Epidermal melanocyte (primary cell): ENCODE measurements at regions not wholly inside any gene's neighbourhood (a gene's known extent, or its start where the extent isn't known, plus 50 kb on each side); places are given as distances from the start of the nearest gene placed in this dataset.
"Not testable (repeated sequence)": the region's sequence is repeated elsewhere in the genome, so short reads cannot be mapped to it uniquely, and the experiment has no call there.

ENCODE experiments used
- DNase-seq: peaks from one replicate; pipeline ENCODE4 v3.0.0; 2011; ENCODE audit warnings: low spot score; ENCODE audit not compliant: insufficient read length

DNA sequence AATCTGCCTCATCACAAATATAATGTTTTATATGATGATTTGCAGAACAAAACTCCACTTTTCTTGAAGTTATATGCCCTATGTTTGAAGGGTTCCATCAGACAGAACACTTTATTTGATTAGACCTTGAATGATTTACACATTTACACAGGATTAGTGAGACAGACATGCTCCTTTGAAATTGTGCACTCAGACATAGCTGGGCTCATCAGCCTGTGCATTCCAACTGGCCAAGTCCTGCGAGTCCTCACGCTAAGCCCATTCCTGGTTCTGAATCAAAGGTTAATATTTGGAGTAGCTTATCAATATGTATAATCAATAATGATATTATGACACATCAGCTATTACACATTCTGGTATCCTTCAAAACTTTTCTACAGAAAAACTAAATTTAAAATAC is 173.6 kb downstream of the MBL2 start:
- DNase-seq = no peak

- no peak for DNase-seq
Measured at GRCh38 chr10:52599551-52600200, 172.9 kb downstream of the MBL2 start.

GRCh38 chr10:52604131-52604530 is 168.5 kb downstream of the MBL2 start:
- not testable (repeated sequence) for DNase-seq

GRCh38 chr10:52609071-52609470 is 163.5 kb downstream of the MBL2 start:
- DNase-seq = no peak

DNA sequence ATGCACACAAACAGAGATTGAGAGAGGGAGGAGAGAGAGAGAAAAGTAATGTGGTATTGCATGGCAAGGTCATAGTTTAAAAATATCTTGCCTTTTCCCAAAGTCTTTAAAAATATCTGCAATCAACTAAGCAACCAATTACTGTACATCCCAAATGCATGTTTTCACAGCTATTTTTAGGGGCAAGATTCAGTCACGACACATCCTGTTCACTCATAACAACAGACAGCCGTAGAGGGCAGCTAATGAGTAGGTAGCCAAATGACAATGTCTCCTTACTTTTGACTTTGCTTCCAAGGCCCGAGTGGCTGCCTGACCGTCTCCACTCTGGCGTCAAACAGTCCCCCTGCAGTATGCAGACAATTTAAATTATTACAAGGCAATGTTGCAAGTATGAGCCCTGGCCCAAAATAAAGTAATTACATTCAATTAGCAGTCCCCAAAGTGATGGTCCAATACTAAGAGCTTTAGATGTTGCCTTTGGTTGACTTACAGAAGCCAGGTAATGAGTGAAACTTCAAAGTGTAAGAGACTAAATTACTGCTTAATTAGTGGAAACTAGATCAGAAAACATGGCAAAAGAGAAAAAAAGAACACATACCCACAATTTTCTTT is 162.9 kb downstream of the MBL2 start:
- no peak for DNase-seq

GRCh38 chr10:52615331-52615730 is 157.3 kb downstream of the MBL2 start:
- DNase-seq = no peak

GRCh38 chr10:52615756-52616394 is 156.7 kb downstream of the MBL2 start:
- no peak for DNase-seq

DNA sequence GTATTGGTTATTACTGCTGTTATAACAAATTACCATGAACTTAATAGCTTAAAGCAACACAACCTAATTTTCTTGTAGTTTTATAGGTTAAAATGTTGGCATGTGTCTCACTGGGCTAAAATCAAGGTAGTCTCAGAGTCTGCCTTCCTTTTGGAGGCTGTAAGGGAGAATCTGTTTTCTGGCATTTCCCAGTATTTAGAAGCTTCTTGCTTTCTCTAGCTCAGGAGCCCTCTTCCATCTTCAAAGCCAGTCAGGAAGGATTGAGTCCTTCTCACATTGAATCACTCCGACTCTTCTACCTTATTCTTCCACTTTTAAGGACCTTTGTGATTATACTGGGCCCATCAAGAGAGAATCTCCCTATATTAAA is 156.2 kb downstream of the MBL2 start:
- DNase-seq = no peak

DNA sequence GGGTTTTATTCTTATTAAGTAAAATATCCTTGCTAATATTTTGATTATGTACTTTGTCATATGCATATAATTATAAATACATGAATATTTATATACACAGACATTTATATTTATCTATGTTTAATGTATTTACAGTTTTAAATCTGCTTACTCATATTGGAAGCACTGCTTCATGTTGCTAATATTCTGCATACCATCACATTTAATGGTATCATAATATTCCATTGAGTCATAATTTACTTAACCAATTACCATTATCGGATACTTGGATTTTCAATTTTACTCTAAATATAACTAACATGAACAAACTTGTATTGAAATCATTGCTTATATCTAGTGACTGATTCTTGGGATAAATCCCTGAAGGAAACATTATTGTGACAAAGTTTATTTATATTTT is 155.2 kb downstream of the MBL2 start:
- no peak for DNase-seq

DNA sequence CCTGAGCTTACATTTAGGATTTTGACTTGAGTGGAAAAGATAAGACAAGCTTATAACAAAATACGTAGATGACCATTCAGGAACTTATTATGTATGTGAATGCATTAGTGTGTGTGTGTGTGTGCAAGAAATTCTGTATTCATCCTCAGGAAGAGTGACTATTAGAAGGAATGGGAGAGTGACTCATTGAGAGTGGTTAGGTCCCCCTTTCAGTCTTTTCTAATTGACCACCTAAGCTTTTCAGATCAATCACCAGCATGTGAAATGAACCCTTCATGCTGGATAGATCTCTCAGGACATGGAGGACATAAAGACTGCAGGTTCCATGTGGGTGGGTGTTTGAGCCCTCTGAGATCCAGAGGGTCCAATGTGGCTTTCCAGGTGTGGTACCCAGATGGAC is 153.5 kb downstream of the MBL2 start:
- DNase-seq = no peak

DNA sequence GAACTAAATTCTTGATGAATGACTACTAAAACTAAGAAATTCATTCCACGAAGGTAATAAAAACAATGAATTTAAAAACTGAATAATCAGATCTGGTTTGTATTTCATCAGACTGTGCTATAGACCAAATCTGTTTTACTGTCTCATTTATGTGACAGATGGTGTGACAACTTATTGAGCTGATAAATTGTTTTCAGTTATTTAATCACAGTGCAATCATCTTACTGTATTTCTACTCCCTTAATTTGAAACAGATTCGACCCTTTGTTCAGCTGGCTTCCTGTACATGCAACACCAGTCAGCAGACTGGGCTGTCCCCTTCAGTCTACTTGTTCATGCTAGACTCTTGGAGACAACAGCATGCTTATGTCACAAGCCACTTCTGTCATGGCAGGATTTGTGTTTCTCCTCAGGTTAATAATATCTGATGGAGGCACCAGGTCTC is 150.9 kb downstream of the MBL2 start:
- DNase-seq = no peak

- no peak for DNase-seq
Measured at GRCh38 chr10:52623761-52624160, 148.8 kb downstream of the MBL2 start.

DNA sequence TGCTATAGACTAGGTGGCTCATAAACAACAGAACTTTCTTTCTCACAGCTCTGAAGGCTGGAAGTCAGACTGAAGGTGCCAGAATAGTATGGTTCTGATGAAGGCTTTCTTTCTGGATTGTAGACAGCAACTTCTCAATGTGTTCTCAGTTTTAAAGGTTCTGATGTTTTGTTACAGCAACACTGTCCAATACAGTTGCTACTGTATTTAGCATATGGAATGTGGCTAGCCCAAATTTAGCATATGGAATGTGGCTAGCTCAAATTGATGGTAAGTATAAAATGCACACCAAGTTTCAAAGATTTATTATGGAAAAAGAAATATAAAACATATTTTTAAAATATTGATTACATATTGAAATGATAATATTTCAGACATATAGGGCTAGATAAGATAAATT is 145.3 kb downstream of the MBL2 start:
- DNase-seq = no peak

- no peak for DNase-seq
Measured at GRCh38 chr10:52631146-52631545, 141.4 kb downstream of the MBL2 start.

DNA sequence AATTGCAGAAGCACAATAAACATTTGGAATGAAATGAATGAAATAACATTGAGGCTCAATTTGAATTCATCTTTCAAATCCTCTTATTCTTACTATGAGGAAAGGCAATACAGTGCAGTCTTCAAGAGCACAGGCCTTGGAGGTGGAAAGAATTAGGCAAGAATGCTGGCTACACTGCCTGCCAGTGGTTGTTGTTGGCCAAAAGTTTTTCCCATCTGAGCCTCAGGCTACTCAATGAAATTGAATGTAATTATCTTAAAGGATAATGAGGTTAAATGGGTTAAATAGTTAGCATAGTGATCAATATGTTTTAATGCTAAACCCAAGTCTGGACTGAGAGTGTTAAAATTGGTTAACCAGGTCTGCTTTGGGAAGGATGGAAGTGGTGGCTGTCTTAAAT is 140.9 kb downstream of the MBL2 start:
- DNase-seq = no peak

DNA sequence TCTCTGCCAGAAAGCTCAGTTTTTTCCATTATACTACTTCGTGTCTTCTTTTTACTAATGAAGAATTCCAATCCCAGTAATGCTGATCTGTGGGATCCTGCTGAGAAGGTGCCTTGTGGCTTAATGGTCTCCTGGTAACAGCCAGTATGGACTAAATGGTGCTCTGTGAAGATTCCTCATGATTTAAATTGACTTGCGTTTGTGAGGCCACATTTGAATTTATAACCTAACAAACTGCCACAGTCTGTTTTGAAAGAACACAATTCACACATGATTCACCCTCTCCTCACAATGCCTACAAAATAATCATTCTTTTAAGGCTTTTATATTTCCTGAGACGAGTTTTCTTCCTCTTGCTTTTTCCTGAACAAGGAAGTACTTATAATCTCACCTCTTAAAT is 140.0 kb downstream of the MBL2 start:
- no peak for DNase-seq

DNA sequence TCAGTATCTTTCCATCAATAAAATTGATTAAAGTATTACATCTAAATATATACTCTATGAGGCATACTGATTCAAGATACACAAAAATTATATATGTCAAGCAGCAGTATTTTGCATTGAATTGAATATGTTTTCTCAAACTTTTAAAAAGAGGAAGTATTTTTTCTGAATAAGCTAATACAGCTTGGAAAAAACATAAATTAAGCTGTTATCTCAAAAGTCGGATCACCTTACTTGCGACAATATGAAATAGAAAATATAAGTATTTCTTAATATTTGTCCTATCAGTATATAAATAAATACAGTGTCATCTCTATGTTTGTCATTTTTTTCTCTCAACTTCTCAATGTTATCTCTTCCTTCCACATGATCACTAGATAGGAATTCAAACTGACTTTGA is 139.3 kb downstream of the MBL2 start:
- DNase-seq = no peak

GRCh38 chr10:52635651-52636050 is 136.9 kb downstream of the MBL2 start:
- DNase-seq = no peak

- DNase-seq = no peak
Measured at GRCh38 chr10:52636874-52637273, 135.7 kb downstream of the MBL2 start.

DNA sequence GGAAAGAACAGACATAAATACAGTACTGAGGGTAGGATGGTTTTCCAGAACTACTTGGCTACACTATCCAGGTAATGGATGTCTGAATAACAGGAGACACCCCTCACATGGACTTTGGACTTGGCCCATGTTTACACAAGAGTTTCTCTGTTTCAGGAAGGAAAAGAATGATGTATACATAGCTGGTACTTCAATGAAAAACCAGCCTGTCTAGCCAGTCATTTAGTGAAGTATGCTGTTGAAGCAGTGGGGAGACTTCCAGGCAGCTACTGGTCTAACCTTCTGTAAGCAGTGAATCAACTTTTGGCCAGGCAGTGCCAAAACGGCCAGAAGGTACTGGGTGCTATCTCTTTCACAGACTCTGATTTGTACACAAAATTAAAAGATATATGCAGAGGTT is 135.0 kb downstream of the MBL2 start:
- DNase-seq = no peak

DNA sequence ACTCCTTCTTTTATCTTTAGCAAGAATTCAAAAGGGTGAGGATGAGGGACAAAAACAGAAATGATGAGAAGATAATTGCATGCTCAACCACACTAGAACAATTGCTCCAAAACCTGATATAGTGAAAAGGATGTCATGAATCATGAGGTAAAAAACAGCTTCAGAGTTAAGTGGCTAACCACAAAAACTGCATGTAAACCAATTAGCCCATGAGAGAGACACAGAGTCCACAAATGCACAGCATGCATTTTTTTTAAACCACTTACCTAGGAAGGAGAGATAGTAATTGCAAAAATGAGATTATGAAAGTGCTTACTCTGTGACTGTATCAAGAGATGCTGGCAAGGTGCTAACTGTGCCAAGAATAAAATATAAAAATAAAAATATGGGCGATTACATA is 132.9 kb downstream of the MBL2 start:
- DNase-seq = no peak

DNA sequence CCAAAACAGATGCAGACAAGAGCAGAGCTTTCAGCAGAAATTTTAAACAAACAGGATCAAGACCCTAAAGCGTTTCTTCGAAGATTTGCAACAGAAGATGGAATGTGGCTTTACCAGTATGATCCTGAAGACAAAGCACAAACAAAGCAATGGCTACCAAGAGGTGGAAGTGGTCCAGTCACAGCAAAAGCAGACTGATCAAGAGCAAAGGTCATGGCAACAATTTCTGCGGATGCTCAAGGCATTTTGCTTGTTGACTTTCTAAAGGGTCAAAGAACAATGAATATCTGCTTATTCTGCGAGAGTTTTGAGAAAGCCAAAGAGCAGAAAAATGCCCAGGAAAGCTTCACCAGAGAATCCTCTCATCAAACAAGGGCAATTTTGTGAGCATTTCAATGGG is 130.4 kb downstream of the MBL2 start:
- no peak for DNase-seq
